Thyroid gland (tissue), 4 donors: ENCODE measurements at regions not wholly inside any gene's neighbourhood (a gene's known extent, or its start where the extent isn't known, plus 50 kb on each side); places are given as distances from the start of the nearest gene placed in this dataset.

Source experiments
- DNase-seq, 2 donors: peaks; one replicate each; pipeline ENCODE4 v3.0.0-alpha.2; 2019
- H3K27ac ChIP-seq, 3 donors: fragments of 200-600 bp; sonication (generic); 1 replicate in 2 of 3; 2 replicates in 1 of 3; pipeline ENCODE4 v1.5.1; 2016 to 2019; ENCODE audit warnings: mild to moderate bottlenecking in 1 of 3, moderate library complexity in 1 of 3
- H3K27me3 ChIP-seq: fragments of 200-600 bp; sonication (generic); one replicate; pipeline ENCODE4 v1.5.1; 2019
- H3K36me3 ChIP-seq, 2 donors: fragments of 200-600 bp; sonication (generic); one replicate each; pipeline ENCODE4 v1.5.1; 2016 to 2019
- H3K4me1 ChIP-seq, 2 donors: fragments of 200-600 bp; sonication (generic); one replicate each; pipeline ENCODE4 v1.5.1; 2017 to 2019
- H3K4me3 ChIP-seq, 3 donors: fragments of 200-600 bp; sonication (generic); replicated peaks in 1 of 3; 1 replicate in 2 of 3; 2 replicates in 1 of 3; pipeline ENCODE4 v1.5.1; 2016; ENCODE audit warnings: mild to moderate bottlenecking in 1 of 3
- H3K9me3 ChIP-seq: fragments of 200-600 bp; sonication (generic); one replicate; pipeline ENCODE4 v1.5.1; 2017
- CTCF ChIP-seq, 6 experiments: fragments of 200-600 bp in 3 of 6; fragments of 450-650 bp in 3 of 6; sonication (generic) in 3 of 6; IDR thresholded peaks; one replicate each; pipeline ENCODE4 v1.5.1; 2016 to 2019; ENCODE audit warnings: antibody characterized with exemption in 6 of 6, mild to moderate bottlenecking in 2 of 6, inconsistent platforms in 1 of 6, moderate library complexity in 1 of 6
- POLR2A ChIP-seq, 2 donors: fragments of 450-650 bp; IDR thresholded peaks; one replicate each; pipeline ENCODE4 v1.6.1; 2017; ENCODE audit warnings: antibody characterized with exemption in 2 of 2, mild to moderate bottlenecking in 2 of 2, moderate library complexity in 1 of 2
- WGBS, 2 donors: methylation state at CpG; one replicate each; pipeline ENCODE4 v1.1.5; 2017; 5-methylcytosine and 5-hydroxymethylcytosine counted together
- intact Hi-C: fragments of 100-400 bp; cut with DNase I; formaldehyde crosslinking; loops from one replicate; pipeline ENCODE4 v1.15.1; 2023

- Histone ChIP-seq H3K9me3 (no peaks in the 10 kb centered on the region), H3K27ac (no peak overlapping the region), H3K4me1 (no peaks in the 10 kb centered on the region), H3K4me3 (no peak overlapping the region), H3K36me3 (no peaks in the 10 kb centered on the region), H3K27me3 (no peaks in the 10 kb centered on the region)
- no peak for DNase-seq
- TF ChIP-seq POLR2A (IDR thresholded peaks at IDR 0.05) = no peak
- TF ChIP-seq CTCF (IDR thresholded peaks at IDR 0.05) = no peak
- intact Hi-C loops = no loop called here
Measured at GRCh38 chr3:24679429-24679828, 184.8 kb upstream of the THRB start.

- Histone ChIP-seq H3K4me3 (no peak overlapping the region), H3K9me3 (no peaks in the 10 kb centered on the region), H3K27ac (no peak overlapping the region), H3K27me3 (no peaks in the 10 kb centered on the region), H3K4me1 (no peaks in the 10 kb centered on the region), H3K36me3 (no peaks in the 10 kb centered on the region)
- intact Hi-C loops = loop anchor here (10.0 kb wide), 1 partner anchor 686 kb away; no protein-coding TSS in a partner anchor
- TF ChIP-seq CTCF (IDR thresholded peaks at IDR 0.05) = peak; percentile 50 to 92 (median 60)
- no peak for TF ChIP-seq POLR2A (IDR thresholded peaks at IDR 0.05)
- DNase-seq = peak; percentile 62 to 75
- 32 to 34% methylated on average over 9 of the region's 9 CpGs for WGBS, 2 donors
Measured at GRCh38 chr3:24680214-24680967, 185.7 kb upstream of the THRB start.

- TF ChIP-seq CTCF (IDR thresholded peaks at IDR 0.05) = no peak
- TF ChIP-seq POLR2A (IDR thresholded peaks at IDR 0.05) = no peak
- no peak for DNase-seq
- no peaks in the 10 kb centered on the region for H3K9me3 ChIP-seq
- intact Hi-C loops = loop anchor here (10.0 kb wide), 1 partner anchor 687 kb away; no protein-coding TSS in a partner anchor
- no peaks in the 10 kb centered on the region for H3K36me3 ChIP-seq
- H3K4me3 ChIP-seq = no peak overlapping the region
- WGBS, 2 donors = 94 to 96% methylated on average over 7 of the region's 7 CpGs
- H3K4me1 ChIP-seq = no peaks in the 10 kb centered on the region
- no peaks in the 10 kb centered on the region for H3K27me3 ChIP-seq
- no peak overlapping the region for H3K27ac ChIP-seq
Measured at GRCh38 chr3:24682141-24682547, 187.5 kb upstream of the THRB start.

- no peak for TF ChIP-seq CTCF (IDR thresholded peaks at IDR 0.05)
- no peak for TF ChIP-seq POLR2A (IDR thresholded peaks at IDR 0.05)
- Histone ChIP-seq H3K27ac (no peak overlapping the region), H3K27me3 (no peaks in the 10 kb centered on the region), H3K9me3 (no peaks in the 10 kb centered on the region), H3K36me3 (no peaks in the 10 kb centered on the region), H3K4me1 (no peaks in the 10 kb centered on the region), H3K4me3 (no peak overlapping the region)
- WGBS, 2 donors = 88 to 91% methylated on average over 5 of the region's 5 CpGs
- no peak for DNase-seq
- intact Hi-C loops = loop anchor here (10.0 kb wide), 1 partner anchor 688 kb away; no protein-coding TSS in a partner anchor
Measured at GRCh38 chr3:24683090-24683489, 188.4 kb upstream of the THRB start.

- WGBS, 2 donors = 48 to 59% methylated on average over 6 of the region's 6 CpGs
- no peak overlapping the region for H3K4me3 ChIP-seq
- intact Hi-C loops = loop anchor here (10.0 kb wide), 1 partner anchor 689 kb away; no protein-coding TSS in a partner anchor
- no peaks in the 10 kb centered on the region for H3K9me3 ChIP-seq
- TF ChIP-seq POLR2A (IDR thresholded peaks at IDR 0.05) (no peak), CTCF (IDR thresholded peaks at IDR 0.05) (peak in 5 of 6 experiments; percentile 25 to 59 (median 46))
- H3K4me1 ChIP-seq = no peaks in the 10 kb centered on the region
- no peaks in the 10 kb centered on the region for H3K27me3 ChIP-seq
- peak in 1 of 2 donors; percentile 5 for DNase-seq
- no peaks in the 10 kb centered on the region for H3K36me3 ChIP-seq
- H3K27ac ChIP-seq = no peak overlapping the region
Measured at GRCh38 chr3:24683633-24684384, 189.2 kb upstream of the THRB start.
